ENCODE measurements at regions not wholly inside any gene's neighbourhood (a gene's known extent, or its start where the extent isn't known, plus 50 kb on each side); places are given as distances from the start of the nearest gene placed in this dataset.
A peak's percentile ranks its signal among the peaks of the same experiment; 100 is the strongest.

DNA sequence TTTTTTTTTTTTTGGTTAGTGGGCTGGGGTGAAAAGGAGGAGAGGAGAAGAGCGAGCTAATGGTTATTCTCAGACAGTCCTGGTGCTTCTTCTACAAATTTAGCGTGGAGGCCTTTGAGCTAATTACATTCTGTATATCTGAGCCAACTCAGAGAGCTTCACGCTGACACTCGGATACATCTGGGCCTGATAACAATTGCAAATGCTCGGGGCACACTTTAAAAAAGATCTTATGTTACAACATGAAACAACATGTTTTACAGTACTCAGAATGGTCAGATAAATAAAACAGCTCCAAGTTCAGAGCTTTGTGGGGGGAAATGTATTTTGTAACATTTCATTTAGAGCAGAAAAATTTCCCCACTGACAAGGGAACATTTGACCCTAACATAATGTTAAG is 966.9 kb upstream of the NR2F2 start:
- H3K36me3 ChIP-seq, result no peaks in the 10 kb centered on the region
- peaks cover 7% of the 10 kb centered on the region for H3K4me1 ChIP-seq (ENCODE audit: low read depth)
- H3K27ac ChIP-seq, result no peak overlapping the region
- H3K27me3 ChIP-seq, result no peaks in the 10 kb centered on the region
- TF ChIP-seq CTCF (IDR thresholded peaks at IDR 0.05; ENCODE audit: low read depth, low read length), result no peak
- H3K9me3 ChIP-seq (ENCODE audit: low read depth), result no peaks in the 10 kb centered on the region
- peak in 1 of 2 donors; percentile 37 for DNase-seq (ENCODE audit: low read depth in 1 of 2, low spot score in 1 of 2)
- H3K4me3 ChIP-seq, result no peak overlapping the region

- peak in 1 of 2 donors; percentile 77 for DNase-seq (ENCODE audit: low read depth in 1 of 2, low spot score in 1 of 2)
- Histone ChIP-seq H3K4me3 (no peak overlapping the region), H3K9me3 (ENCODE audit: low read depth) (no peaks in the 10 kb centered on the region), H3K36me3 (no peaks in the 10 kb centered on the region), H3K27ac (no peak overlapping the region), H3K4me1 (ENCODE audit: low read depth) (peaks cover 7% of the 10 kb centered on the region), H3K27me3 (no peaks in the 10 kb centered on the region)
- no peak for TF ChIP-seq CTCF (IDR thresholded peaks at IDR 0.05; ENCODE audit: low read depth, low read length)
Observed at GRCh38 chr15:95365511-95366107, 964.9 kb upstream of the NR2F2 start.

- Histone ChIP-seq H3K27me3 (no peaks in the 10 kb centered on the region), H3K36me3 (no peaks in the 10 kb centered on the region), H3K9me3 (ENCODE audit: low read depth) (no peaks in the 10 kb centered on the region), H3K4me3 (no peak overlapping the region), H3K27ac (no peak overlapping the region), H3K4me1 (ENCODE audit: low read depth) (peaks cover 6% of the 10 kb centered on the region)
- no peak for TF ChIP-seq CTCF (IDR thresholded peaks at IDR 0.05; ENCODE audit: low read depth, low read length)
- peak in 1 of 2 donors; percentile 21 for DNase-seq (ENCODE audit: low read depth in 1 of 2, low spot score in 1 of 2)
Observed at GRCh38 chr15:95368191-95368590, 962.3 kb upstream of the NR2F2 start.

DNA sequence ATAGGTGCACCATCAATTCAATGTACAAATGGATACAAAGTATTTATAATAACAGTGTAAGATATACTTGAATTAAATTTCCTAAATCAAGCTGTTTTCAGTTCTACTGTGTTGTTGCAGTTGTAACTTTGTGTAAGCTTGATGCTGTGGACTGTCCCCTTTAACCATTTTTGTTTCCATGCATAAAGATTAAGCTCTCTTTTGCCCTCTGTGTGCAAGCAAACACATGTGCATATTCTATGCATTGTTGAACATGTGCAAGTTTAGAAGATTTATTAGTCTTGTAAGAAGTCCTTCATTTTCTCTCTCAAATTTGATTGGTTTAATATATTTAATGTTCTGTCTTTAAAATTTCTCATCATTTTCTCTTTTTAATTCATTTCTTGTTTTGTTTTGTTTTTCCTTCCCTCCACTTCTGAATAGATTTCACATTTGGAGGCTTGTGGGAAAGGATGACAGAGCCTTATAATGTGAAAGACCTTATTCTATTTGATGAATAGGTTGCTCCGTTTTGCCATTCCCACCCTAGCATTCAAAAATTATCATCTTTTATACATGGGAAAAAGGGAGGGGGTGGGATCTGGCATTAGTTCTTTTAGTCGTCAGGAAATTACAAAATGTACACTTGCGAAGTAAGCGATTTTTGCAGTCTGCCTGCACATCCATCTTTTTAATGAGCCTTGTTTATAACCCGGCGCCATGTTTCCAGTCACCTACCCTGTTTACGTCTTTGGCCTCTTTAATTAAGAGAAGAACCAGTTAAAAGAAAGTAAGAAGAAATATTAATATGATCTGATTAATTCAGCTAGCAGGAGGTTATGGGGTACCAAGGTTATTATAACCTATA is 961.5 kb upstream of the NR2F2 start:
- Histone ChIP-seq H3K4me1 (ENCODE audit: low read depth) (no peaks in the 10 kb centered on the region), H3K4me3 (no peak overlapping the region), H3K36me3 (no peaks in the 10 kb centered on the region), H3K9me3 (ENCODE audit: low read depth) (no peaks in the 10 kb centered on the region), H3K27ac (no peak overlapping the region), H3K27me3 (no peaks in the 10 kb centered on the region)
- no peak for DNase-seq (ENCODE audit: low read depth in 1 of 2, low spot score in 1 of 2)
- TF ChIP-seq CTCF (IDR thresholded peaks at IDR 0.05; ENCODE audit: low read depth, low read length), result no peak

DNA sequence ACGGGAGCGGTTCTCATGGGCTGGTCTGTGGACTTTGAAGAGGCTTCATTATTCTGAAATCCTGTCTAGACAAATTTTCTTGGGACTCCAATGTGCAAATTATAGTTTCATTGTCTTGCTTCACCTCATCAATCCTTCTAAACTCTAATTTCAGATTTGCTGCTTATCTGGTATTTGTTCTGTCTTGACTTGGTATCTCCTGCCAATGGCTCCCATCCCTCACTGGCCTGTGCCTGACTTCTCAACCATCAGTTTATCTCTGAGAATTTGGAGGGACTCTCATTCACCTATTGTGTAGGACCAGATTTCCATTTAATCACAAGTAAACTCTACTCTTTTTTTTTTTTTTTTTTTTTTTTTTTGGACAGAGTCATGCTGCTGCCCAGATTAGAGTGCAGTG is 960.2 kb upstream of the NR2F2 start:
- H3K4me3 ChIP-seq, result no peak overlapping the region

More for the DNA sequence above, 960.2 kb upstream of the NR2F2 start:
- Histone ChIP-seq H3K4me1 (ENCODE audit: low read depth) (no peaks in the 10 kb centered on the region), H3K9me3 (ENCODE audit: low read depth) (no peaks in the 10 kb centered on the region), H3K36me3 (no peaks in the 10 kb centered on the region), H3K27me3 (no peaks in the 10 kb centered on the region), H3K27ac (no peak overlapping the region)
- no peak for TF ChIP-seq CTCF (IDR thresholded peaks at IDR 0.05; ENCODE audit: low read depth, low read length)
- DNase-seq (ENCODE audit: low read depth in 1 of 2, low spot score in 1 of 2), result no peak

Data from cardiac muscle cell (in vitro differentiated cells and primary cell).